GM18502 (cell line): ENCODE measurements at regions not wholly inside any gene's neighbourhood (a gene's known extent, or its start where the extent isn't known, plus 50 kb on each side); places are given as distances from the start of the nearest gene placed in this dataset.

Source experiments
- ATAC-seq: cut with Tn5 transposase; IDR thresholded peaks from one replicate; pipeline ENCODE4 v1.9.1; 2021; ENCODE audit warnings: mild to moderate bottlenecking; ENCODE audit not compliant: unreplicated experiment, poor library complexity

DNA sequence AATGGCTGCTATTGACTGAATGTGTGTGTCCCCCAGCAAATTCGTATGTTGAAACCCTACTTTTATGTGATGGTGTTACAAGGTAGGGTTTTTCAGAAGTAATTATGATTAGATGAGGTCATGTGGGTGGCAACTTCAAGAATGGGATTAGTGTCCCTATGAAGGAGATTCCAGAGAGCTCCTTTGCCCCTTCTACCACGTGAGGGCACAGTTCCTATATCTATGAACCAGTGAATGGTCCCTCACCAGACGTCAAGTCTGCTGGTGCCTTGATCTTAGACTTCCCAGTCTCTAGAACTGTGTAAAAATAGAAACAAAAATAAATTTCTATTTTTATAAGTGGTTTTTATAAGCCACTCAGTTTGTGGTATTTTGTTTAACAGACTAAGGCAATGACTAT, 1137.6 kb upstream of the IGFBP7 start:
- no peak for ATAC-seq

GRCh38 chr4:58225460-58225859, 1115.3 kb upstream of the IGFBP7 start:
- ATAC-seq = no peak

DNA sequence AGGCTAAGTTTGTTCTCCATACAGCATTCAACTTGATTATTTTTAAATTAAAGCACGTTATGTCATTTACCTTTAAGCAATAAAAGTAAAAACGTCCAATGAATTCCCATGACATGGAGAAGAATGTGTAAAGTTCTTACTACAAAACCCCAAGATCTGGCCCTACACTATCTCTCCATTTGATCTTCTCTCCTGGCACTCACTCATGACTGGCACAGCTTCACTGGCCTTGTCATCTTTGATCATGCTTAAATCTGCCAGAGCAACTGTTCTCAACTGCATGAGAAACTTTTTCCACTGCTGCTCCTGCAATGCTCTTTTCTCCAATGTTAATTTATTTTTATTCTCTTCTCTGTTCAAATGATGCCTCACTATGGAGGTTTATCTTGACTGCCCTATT, 1109.0 kb upstream of the IGFBP7 start:
- no peak for ATAC-seq

- no peak for ATAC-seq
Measured at GRCh38 chr4:58216461-58216860, 1106.3 kb upstream of the IGFBP7 start.

DNA sequence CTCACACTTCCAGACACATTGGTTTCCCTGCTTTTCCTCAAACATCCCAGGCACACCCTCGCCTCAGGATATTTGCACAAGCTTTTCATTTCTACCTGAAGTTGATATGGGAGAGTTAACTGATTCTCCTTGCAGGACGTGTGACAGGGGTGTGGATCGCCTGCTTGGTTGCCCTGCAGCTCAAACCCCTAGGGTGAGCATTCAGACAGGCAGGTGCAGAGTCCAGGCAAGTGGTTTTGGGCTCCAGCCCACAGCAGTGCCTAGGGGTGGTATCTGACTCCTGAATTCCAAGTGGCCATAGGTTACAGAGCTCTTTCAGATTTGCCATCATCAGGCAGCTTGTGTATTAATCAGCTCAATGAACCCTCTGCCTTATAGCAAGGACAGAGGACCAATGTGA, 1104.2 kb upstream of the IGFBP7 start:
- no peak for ATAC-seq

DNA sequence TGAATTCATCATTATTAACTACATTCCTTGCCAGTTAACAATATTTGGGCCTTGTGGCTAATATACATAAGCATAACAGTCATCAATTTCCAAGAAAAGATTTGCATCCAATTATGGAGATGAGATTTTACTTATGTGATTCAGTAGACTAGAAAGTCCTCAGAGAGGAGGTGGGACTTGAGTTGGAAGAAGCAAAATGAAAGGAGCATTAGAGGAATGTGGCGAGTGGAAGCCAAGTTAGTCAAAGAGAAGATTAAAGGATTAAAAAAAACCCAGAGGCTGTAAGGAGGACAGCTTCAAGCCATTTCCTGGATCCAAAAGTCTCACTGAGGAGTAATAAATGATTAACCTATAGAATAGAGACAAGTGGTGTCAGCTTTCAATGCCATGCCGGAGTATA, 1099.4 kb upstream of the IGFBP7 start:
- ATAC-seq = no peak

DNA sequence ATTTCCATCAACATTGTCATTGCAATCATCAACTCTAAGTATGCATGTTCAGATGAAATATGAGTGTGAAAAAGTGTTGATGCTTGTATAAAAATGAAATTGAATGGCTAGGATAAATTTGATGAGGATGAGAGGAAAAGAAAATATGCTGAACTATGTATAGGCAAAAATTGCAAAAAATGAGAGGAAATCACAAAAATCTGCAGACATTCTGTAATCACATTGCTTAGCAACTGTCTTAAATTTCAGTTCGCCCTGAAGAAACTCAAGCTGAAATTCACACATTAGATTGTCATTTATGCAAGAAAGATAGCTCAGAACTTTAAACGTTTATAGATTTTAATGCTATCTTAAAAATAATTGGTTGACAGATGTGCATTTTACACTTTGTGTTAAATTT, 1098.8 kb upstream of the IGFBP7 start:
- ATAC-seq = no peak

GRCh38 chr4:58205446-58206235, 1095.5 kb upstream of the IGFBP7 start:
- no peak for ATAC-seq

- no peak for ATAC-seq
Measured at GRCh38 chr4:58192217-58192616, 1082.0 kb upstream of the IGFBP7 start.

DNA sequence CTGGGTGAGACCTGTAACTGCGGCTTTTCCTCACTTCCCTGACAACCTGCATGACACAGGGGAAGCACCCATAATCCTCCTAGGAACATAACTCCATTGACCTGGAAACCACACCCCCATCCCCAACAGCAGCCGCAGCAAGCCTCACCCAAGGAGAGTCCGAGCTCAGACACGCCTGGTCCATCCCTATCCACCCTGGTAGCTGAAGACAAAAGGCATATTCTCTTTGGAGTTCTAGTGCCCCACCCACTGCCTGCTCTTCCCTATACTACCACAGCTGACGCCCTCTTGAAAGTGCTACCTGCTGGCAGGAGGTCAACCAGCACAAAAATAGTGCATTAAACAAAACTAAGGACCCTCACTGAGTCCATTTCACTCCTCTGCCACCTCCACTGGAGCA, 1080.9 kb upstream of the IGFBP7 start:
- ATAC-seq = no peak

DNA sequence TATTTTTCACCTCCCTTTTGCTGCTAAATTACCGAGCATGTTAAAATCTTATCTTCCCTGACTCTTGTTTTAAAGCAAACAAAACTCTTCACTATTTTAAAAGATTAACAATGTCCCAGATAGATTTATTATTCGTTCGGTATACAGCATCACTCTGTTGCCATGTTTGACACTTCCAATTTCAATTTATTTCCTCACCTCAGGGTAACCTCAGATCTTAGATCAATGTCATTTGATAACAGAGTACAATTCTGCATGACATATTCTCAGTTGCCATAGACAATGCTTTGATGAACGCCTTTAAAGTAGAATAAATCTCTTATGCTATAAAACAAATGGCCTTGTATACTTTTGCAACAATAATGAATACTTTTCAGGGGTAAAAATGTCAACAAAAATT, 1078.1 kb upstream of the IGFBP7 start:
- no peak for ATAC-seq

DNA sequence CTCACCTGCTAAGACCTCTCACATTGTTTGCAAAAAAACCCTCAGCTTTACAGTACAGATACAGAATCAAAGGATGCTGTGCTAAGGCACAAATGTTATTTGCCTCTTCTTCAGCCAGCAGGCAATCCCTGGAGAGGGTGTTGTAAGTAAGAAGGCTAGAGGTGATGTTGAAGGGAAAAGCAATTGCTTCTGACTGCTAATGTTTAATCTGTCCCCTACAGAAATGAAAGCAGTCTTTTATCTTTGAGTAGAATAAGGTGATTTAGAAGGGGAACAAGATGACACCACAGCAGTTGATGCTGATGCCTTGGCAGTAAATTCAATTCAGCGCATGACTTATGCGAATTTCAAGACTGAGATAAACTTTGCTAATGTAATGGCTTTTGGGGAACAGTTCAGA, 1064.8 kb upstream of the IGFBP7 start:
- ATAC-seq = no peak

- no peak for ATAC-seq
Measured at GRCh38 chr4:58166490-58166889, 1056.3 kb upstream of the IGFBP7 start.

DNA sequence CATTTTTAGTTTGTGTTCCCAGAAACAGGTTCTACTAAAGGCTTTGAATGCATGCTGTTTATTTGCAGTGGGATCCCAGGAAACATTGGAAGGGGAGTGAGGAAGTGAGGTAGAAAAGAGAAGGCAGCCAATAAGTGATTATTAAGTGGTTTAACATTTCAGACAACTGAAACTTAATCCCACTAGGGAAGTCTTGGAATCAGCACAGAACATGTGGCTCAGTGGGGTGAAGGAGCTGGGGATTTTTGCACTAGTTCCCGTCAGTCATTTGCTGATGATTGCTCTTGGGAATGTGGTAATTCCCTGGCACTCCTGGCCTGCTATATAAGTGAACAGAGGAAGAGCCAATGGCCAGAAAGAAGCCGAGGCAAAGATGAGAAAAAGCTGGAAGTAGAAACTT, 1053.0 kb upstream of the IGFBP7 start:
- no peak for ATAC-seq

DNA sequence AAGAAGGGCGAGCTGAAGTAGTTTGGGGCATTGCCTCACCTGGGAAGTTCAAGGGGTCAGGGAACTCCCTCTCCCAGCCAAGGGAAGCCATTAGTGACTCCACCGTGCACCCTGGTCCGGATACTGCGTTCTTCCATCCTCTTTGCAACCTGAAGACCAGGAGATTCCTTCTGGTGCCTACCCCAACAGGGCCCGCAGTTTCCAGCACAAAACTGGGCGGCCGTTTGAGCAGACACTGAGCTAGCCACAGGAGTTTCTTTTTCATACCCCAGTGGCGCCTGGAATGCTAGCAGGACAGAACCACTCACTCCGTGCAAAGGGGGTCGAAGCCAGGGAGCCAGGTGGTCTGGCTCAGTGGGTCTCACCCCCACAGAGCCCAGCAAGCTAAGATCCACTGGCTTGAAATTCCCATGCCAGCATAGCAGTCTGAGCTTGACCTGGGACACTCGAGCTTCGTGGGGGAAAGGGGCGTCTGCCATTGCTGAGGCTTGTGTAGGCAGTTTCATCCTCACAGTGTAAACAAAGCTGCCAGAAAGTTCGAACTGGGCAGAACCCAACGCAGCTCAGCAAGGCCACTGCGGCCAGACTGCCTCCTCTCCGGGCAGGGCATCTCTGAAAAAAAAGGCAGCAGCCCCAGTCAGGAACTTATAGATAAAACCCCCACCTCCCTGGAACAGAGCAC, 1039.4 kb upstream of the IGFBP7 start:
- no peak for ATAC-seq

- no peak for ATAC-seq
Measured at GRCh38 chr4:58144721-58145120, 1034.5 kb upstream of the IGFBP7 start.

GRCh38 chr4:58138786-58139668, 1028.8 kb upstream of the IGFBP7 start:
- no peak for ATAC-seq

DNA sequence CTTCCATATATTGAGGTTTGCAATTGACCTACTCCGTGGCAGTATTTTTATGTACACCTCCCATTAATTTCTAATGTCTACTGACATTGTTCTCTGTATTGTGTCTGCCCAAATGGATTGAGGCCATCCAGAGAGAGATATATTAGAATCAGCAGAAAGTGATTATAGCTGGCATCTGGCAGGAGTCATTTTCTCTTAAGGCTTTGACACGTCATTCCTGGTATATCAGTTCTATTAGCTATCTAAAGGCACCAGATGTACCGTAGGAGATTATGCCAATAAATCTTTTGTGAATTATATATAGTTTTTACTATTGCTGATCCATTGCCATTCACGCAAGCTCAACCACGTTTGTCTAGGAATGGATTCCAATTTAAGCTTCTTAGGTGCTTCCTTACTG, 1026.4 kb upstream of the IGFBP7 start:
- no peak for ATAC-seq

- ATAC-seq = no peak
Measured at GRCh38 chr4:58127680-58128079, 1017.5 kb upstream of the IGFBP7 start.

GRCh38 chr4:58119298-58119697, 1009.1 kb upstream of the IGFBP7 start:
- ATAC-seq = no peak

DNA sequence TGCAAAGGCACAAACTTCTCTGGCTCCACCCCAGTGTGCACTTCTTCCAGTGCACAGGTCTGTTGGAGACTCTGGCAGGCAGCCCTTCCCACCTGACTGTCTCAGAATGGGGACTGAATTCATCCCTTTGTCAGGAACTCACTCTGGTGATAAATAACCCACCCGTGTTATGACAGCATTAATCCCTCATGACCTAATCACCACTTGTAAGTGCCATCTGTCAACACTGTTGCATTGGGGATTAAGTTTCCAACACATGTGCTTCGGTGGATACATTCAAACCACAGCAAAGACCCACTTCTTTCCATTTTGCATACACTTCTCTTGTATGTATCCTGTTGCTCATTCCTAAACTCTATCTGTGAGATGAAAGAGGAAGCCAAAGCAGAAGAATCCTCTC, 1002.9 kb upstream of the IGFBP7 start:
- no peak for ATAC-seq
